RWPE1 (cell line): ENCODE measurements at regions not wholly inside any gene's neighbourhood (a gene's known extent, or its start where the extent isn't known, plus 50 kb on each side); places are given as distances from the start of the nearest gene placed in this dataset.
A peak's percentile ranks its signal among the peaks of the same experiment; 100 is the strongest.

Source experiments
- CTCF ChIA-PET: fragments of 350-600 bp; sonication (Branson Sonifier 250); formaldehyde crosslinking; extraction: SDS; loops from one replicate; lab custom pipeline; 2021; lab: Yijun Ruan, JAX
- POLR2A ChIA-PET: fragments of 400-600 bp; formaldehyde crosslinking; extraction: SDS; loops from one replicate; lab custom pipeline; 2020; ENCODE audit warnings: antibody characterized with exemption; ENCODE audit not compliant: low non-redundant PET; lab: Yijun Ruan, JAX
- DNase-seq: peaks from one replicate; pipeline ENCODE4 v3.0.0; 2012; ENCODE audit warnings: low spot score
- H3K27ac ChIP-seq: fragments of 450-650 bp; 2 replicates; pipeline ENCODE4 v1.5.1; 2017
- CTCF ChIP-seq: fragments of 450-650 bp; conservative IDR thresholded peaks from 2 replicates; pipeline ENCODE4 v1.5.1; 2017; ENCODE audit warnings: low read depth, mild to moderate bottlenecking

GRCh38 chr1:10941891-10942541 is 70.4 kb upstream of the TARDBP start:
- ChIA-PET POLR2A (no interaction called here), CTCF (interaction anchor here (0.6 to 1.3 kb wide), 13 partner anchors 12 to 741 kb away, joined by 3 to 7 read pairs (median 3); no protein-coding TSS in a partner anchor)
- DNase-seq = peak; percentile 68
- H3K27ac ChIP-seq = 0 out of 2 replicates have a peak overlapping the region, but pooled peaks have one; percentile 11
- TF ChIP-seq CTCF = peak; percentile 83

- no peak for TF ChIP-seq CTCF
- ChIA-PET CTCF (interaction anchor here (0.6 to 1.3 kb wide), 9 partner anchors 12 to 435 kb away, joined by 3 to 5 read pairs (median 3); no protein-coding TSS in a partner anchor), POLR2A (no interaction called here)
- DNase-seq = no peak
- H3K27ac ChIP-seq = 0 out of 2 replicates have a peak overlapping the region, but pooled peaks have one; percentile 11
Measured at GRCh38 chr1:10942542-10942912, 69.9 kb upstream of the TARDBP start.

GRCh38 chr1:10943041-10943440 is 69.4 kb upstream of the TARDBP start:
- POLR2A ChIA-PET = no interaction called here

GRCh38 chr1:10943991-10944730 is 68.3 kb upstream of the TARDBP start:
- ChIA-PET CTCF (no interaction called here), POLR2A (no interaction called here)
- peak overlapping the region; percentile 79 for H3K27ac ChIP-seq
- DNase-seq = no peak
- no peak for TF ChIP-seq CTCF

More at GRCh38 chr1:10943041-10943440, 69.4 kb upstream of the TARDBP start:
- no peak for DNase-seq
- CTCF ChIA-PET = no interaction called here
- H3K27ac ChIP-seq = peak overlapping the region; percentile 79
- no peak for TF ChIP-seq CTCF

- no peak for DNase-seq
- ChIA-PET POLR2A (no interaction called here), CTCF (no interaction called here)
- no peak overlapping the region for H3K27ac ChIP-seq
- no peak for TF ChIP-seq CTCF
Measured at GRCh38 chr1:10945991-10946509, 66.4 kb upstream of the TARDBP start.

DNA sequence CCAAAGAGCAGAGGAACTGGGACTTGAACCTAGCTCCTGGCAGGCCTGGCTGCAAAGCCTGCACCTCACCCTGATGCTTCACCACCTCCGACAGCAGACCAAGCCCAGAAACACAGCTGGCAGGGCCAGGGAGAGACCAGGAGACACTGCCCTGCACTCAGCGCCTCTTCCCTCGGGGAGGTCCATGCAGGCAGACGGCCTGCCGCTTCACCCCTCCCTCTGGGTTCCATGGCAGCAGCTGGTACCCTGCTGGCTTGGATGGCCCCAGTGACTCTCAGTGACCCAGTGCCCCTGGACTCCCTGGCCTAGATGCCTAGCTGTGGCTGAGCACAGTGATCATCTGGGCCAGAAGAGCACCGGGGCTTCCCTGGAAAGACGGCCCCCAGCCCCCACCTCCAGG is 65.3 kb upstream of the TARDBP start:
- no peak for TF ChIP-seq CTCF
- ChIA-PET POLR2A (no interaction called here), CTCF (interaction anchor here (0.7 kb wide), 1 partner anchor 39 kb away, joined by 4 read pairs; no protein-coding TSS in a partner anchor)
- H3K27ac ChIP-seq = no peak overlapping the region
- DNase-seq = no peak
